Panc1 (cell line): ENCODE measurements at regions not wholly inside any gene's neighbourhood (a gene's known extent, or its start where the extent isn't known, plus 50 kb on each side); places are given as distances from the start of the nearest gene placed in this dataset.

Source experiments
- ATAC-seq: fragments of 200-7000 bp; cut with Tn5 transposase; 2 replicates; pipeline ENCODE4 v1.9.1; 2020; ENCODE audit warnings: mild to moderate bottlenecking, moderate library complexity
- BruUV-seq: library from RNA; stranded (reverse); fragments of 400-500 nt; replicated peaks from 2 replicates; lab custom pipeline; 2021; lab: Mats Ljungman, UMichigan
- CTCF ChIA-PET: fragments of 300-600 bp; sonication (Branson Sonifier 250); formaldehyde crosslinking; loops from one replicate; lab custom pipeline; 2022; ENCODE audit warnings: antibody characterized with exemption; lab: Charles Lee
- POLR2A ChIA-PET: fragments of 300-600 bp; sonication (Branson Sonifier 250); formaldehyde crosslinking; loops from one replicate; lab custom pipeline; 2022; ENCODE audit warnings: antibody characterized with exemption; lab: Charles Lee
- DNase-seq: peaks from one replicate; pipeline ENCODE4 v3.0.0-alpha.2; 2010; ENCODE audit warnings: low read depth, low spot score
- H3K27ac ChIP-seq: 2 replicates; pipeline ENCODE4 v1.5.1; 2011; ENCODE audit warnings: mild to moderate bottlenecking, low read length, inconsistent platforms
- H3K27me3 ChIP-seq: fragments of 200-500 bp; sonication (Bioruptor generic); 2 replicates; pipeline ENCODE4 v1.6.0; 2014; ENCODE audit warnings: low read length, inconsistent platforms; ENCODE audit not compliant: control insufficient read depth, insufficient read depth
- H3K36me3 ChIP-seq: fragments of 200-500 bp; sonication (Bioruptor generic); 2 replicates; pipeline ENCODE4 v1.5.1; 2014; ENCODE audit warnings: inconsistent platforms, mild to moderate bottlenecking, low read length, moderate library complexity; ENCODE audit not compliant: control insufficient read depth, insufficient read depth
- H3K4me1 ChIP-seq: 2 replicates; pipeline ENCODE4 v1.5.1; 2011; ENCODE audit warnings: inconsistent platforms, mild to moderate bottlenecking, low read length, moderate library complexity; ENCODE audit not compliant: control insufficient read depth, insufficient read depth
- H3K4me3 ChIP-seq, 2 experiments: 2 replicates each; pipeline ENCODE4 v1.5.1; 2011 to 2012; ENCODE audit warnings: low read depth in 2 of 2, low read length in 2 of 2, mild to moderate bottlenecking in 2 of 2, inconsistent platforms in 1 of 2, moderate library complexity in 1 of 2
- H3K9me3 ChIP-seq: fragments of 200-500 bp; sonication (Bioruptor generic); 2 replicates; pipeline ENCODE4 v1.5.1; 2014; ENCODE audit warnings: low read depth, mild to moderate bottlenecking, inconsistent platforms, low read length, moderate library complexity; ENCODE audit not compliant: control insufficient read depth, insufficient read depth
- POLR2AphosphoS5 ChIP-seq: IDR thresholded peaks from 2 replicates; pipeline ENCODE4 v1.6.1; 2012; ENCODE audit warnings: mild to moderate bottlenecking, low read depth, low read length, moderate library complexity
- REST ChIP-seq, 2 experiments: IDR thresholded peaks; 2 replicates each; pipeline ENCODE4 v1.6.1; 2011 to 2012; ENCODE audit warnings: low read depth in 2 of 2, control low read depth in 1 of 2, low read length in 1 of 2, mild to moderate bottlenecking in 1 of 2, moderate library complexity in 1 of 2; ENCODE audit not compliant: insufficient read depth in 1 of 2
- SIN3A ChIP-seq: IDR thresholded peaks from 2 replicates; pipeline ENCODE4 v1.6.1; 2012; ENCODE audit warnings: low read depth, mild to moderate bottlenecking, low read length, moderate library complexity, borderline replicate concordance; ENCODE audit not compliant: insufficient read depth
- TCF7L2 ChIP-seq: IDR thresholded peaks from 2 replicates; pipeline ENCODE4 v1.6.1; 2011; ENCODE audit warnings: mild to moderate bottlenecking, low read depth, low read length, inconsistent platforms
- in situ Hi-C: cut with HindIII; loops from 2 replicates; pipeline ENCODE4 v1.10.0; 2016; ENCODE audit warnings: low sequenced_read_pairs, low pct_unique_long_range_greater_than_20kb
- intact Hi-C: fragments of 100-400 bp; cut with micrococcal nuclease; formaldehyde crosslinking; loops from one replicate; pipeline ENCODE4 v1.10.0; 2022; ENCODE audit not compliant: unreplicated experiment
- TF ChIP-seq, protein P1 (sequence below): fragments of 450-650 bp; IDR thresholded peaks from 2 replicates; pipeline ENCODE4 v1.5.1; 2017; ENCODE audit warnings: mild to moderate bottlenecking

- TF ChIP-seq, protein P1, sequence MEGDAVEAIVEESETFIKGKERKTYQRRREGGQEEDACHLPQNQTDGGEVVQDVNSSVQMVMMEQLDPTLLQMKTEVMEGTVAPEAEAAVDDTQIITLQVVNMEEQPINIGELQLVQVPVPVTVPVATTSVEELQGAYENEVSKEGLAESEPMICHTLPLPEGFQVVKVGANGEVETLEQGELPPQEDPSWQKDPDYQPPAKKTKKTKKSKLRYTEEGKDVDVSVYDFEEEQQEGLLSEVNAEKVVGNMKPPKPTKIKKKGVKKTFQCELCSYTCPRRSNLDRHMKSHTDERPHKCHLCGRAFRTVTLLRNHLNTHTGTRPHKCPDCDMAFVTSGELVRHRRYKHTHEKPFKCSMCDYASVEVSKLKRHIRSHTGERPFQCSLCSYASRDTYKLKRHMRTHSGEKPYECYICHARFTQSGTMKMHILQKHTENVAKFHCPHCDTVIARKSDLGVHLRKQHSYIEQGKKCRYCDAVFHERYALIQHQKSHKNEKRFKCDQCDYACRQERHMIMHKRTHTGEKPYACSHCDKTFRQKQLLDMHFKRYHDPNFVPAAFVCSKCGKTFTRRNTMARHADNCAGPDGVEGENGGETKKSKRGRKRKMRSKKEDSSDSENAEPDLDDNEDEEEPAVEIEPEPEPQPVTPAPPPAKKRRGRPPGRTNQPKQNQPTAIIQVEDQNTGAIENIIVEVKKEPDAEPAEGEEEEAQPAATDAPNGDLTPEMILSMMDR, result no peak
- TF ChIP-seq TCF7L2, result no peak
- no peak for TF ChIP-seq SIN3A
- no peak for TF ChIP-seq REST (IDR thresholded peaks at IDR 0.05; ENCODE audit: insufficient read depth in 1 of 2, low read depth in 2 of 2, low read length in 1 of 2)
- no peak for TF ChIP-seq POLR2AphosphoS5
- Histone ChIP-seq H3K4me3 (no peak overlapping the region), H3K27me3 (no peaks in the 10 kb centered on the region), H3K4me1 (no peaks in the 10 kb centered on the region), H3K27ac (no peak overlapping the region; the same call in 1 of the 2 replicates), H3K36me3 (no peaks in the 10 kb centered on the region), H3K9me3 (no peaks in the 10 kb centered on the region; the same call in 1 of the 2 replicates)
- in situ Hi-C loops (no loop called here), intact Hi-C loops (no loop called here)
- no peak for ATAC-seq
- POLR2A ChIA-PET, result no interaction called here
- no peak for DNase-seq
- BruUV-seq, result no TSS peak
- CTCF ChIA-PET, result no interaction called here
Measured at GRCh38 chr5:124195411-124195810, 551.0 kb downstream of the ZNF608 start.

DNA sequence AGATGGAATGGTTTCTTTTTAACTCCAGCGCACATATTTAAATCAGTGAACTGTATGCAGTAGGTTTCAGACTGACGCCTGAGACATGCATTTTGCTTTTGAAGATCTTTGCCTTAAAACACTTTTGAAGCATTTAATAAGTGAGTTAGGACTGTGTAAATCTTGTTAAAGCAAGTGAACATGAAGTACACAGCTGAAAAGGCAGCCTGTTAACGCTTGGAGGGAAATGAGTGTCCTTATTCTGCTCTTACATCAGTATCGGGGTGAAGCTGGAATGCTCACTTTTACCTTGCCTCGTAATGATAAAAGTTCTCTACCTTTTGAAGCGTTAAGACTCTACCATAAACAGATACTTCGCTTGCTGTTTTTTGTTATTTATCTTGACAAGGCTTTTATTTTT lies 552.2 kb downstream of the ZNF608 start:
- no peaks in the 10 kb centered on the region for H3K27me3 ChIP-seq
- POLR2A ChIA-PET, result no interaction called here
- in situ Hi-C loops, result no loop called here
- DNase-seq, result no peak
- H3K36me3 ChIP-seq, result no peaks in the 10 kb centered on the region
- intact Hi-C loops, result no loop called here
- CTCF ChIA-PET, result no interaction called here
- no TSS peak for BruUV-seq
- TF ChIP-seq, protein P1, result no peak
- TF ChIP-seq POLR2AphosphoS5, result no peak
- no peak for TF ChIP-seq REST (IDR thresholded peaks at IDR 0.05; ENCODE audit: insufficient read depth in 1 of 2, low read depth in 2 of 2, low read length in 1 of 2)
- no peak for TF ChIP-seq SIN3A
- TF ChIP-seq TCF7L2, result no peak
- no peak overlapping the region for H3K4me3 ChIP-seq
- H3K27ac ChIP-seq, result no peak overlapping the region; the same call in 1 of the 2 replicates
- ATAC-seq, result no peak
- no peaks in the 10 kb centered on the region for H3K4me1 ChIP-seq
- no peaks in the 10 kb centered on the region; the same call in 1 of the 2 replicates for H3K9me3 ChIP-seq
